Activated B cell treated with CpG ODN at 0.5 μM for 24 hours (primary cell): ENCODE measurements at regions not wholly inside any gene's neighbourhood (a gene's known extent, or its start where the extent isn't known, plus 50 kb on each side); places are given as distances from the start of the nearest gene placed in this dataset.

ENCODE experiments used
- ATAC-seq: fragments of 200-7000 bp; cut with Tn5 transposase; one replicate; pipeline ENCODE4 v1.10.0; 2021; ENCODE audit warnings: low read depth, mild to moderate bottlenecking, moderate library complexity
- CTCF ChIA-PET: fragments of 350-600 bp; sonication (Branson Sonifier 250); formaldehyde crosslinking; loops from one replicate; lab custom pipeline; 2021; ENCODE audit warnings: antibody characterized with exemption; lab: Charles Lee
- POLR2A ChIA-PET: fragments of 350-600 bp; sonication (Branson Sonifier 250); formaldehyde crosslinking; loops from one replicate; lab custom pipeline; 2021; ENCODE audit warnings: antibody characterized with exemption; lab: Charles Lee
- DNase-seq: peaks from one replicate; pipeline ENCODE4 v3.0.0; 2022
- H3K27ac Mint-ChIP-seq: one replicate; pipeline ENCODE4 v1.8.0; 2020; ENCODE audit warnings: mixed read lengths
- H3K27me3 Mint-ChIP-seq: one replicate; pipeline ENCODE4 v1.8.0; 2021; ENCODE audit warnings: mixed read lengths
- H3K36me3 Mint-ChIP-seq: one replicate; pipeline ENCODE4 v1.8.0; 2021; ENCODE audit warnings: low read depth, mixed read lengths
- H3K4me1 Mint-ChIP-seq: one replicate; pipeline ENCODE4 v1.8.0; 2021; ENCODE audit warnings: mixed read lengths
- H3K4me3 Mint-ChIP-seq: one replicate; pipeline ENCODE4 v1.8.0; 2020; ENCODE audit warnings: mild to moderate bottlenecking, mixed read lengths
- H3K9me3 Mint-ChIP-seq: one replicate; pipeline ENCODE4 v1.8.0; 2020; ENCODE audit warnings: mixed read lengths
- CTCF ChIP-seq: fragments of 200-600 bp; IDR thresholded peaks from one replicate; pipeline ENCODE4 v1.8.0; 2022; ENCODE audit warnings: antibody characterized with exemption, mild to moderate bottlenecking
- intact Hi-C: fragments of 100-400 bp; cut with micrococcal nuclease; formaldehyde crosslinking; loops from one replicate; pipeline ENCODE4 v1.15.1; 2024

GRCh38 chr5:61821561-61821960 lies 484.4 kb upstream of the KIF2A start:
- H3K27me3 Mint-ChIP-seq = no peaks in the 10 kb centered on the region
- no peak for TF ChIP-seq CTCF
- POLR2A ChIA-PET = no interaction called here
- H3K36me3 Mint-ChIP-seq = no peaks in the 10 kb centered on the region
- DNase-seq = no peak
- H3K4me1 Mint-ChIP-seq = no peaks in the 10 kb centered on the region
- H3K9me3 Mint-ChIP-seq = peaks cover 2% of the 10 kb centered on the region
- intact Hi-C loops = no loop called here
- ATAC-seq = no peak
- CTCF ChIA-PET = no interaction called here
- no peak overlapping the region for H3K27ac Mint-ChIP-seq
- H3K4me3 Mint-ChIP-seq = no peak overlapping the region

- no peak for DNase-seq
- H3K9me3 Mint-ChIP-seq = peaks cover 2% of the 10 kb centered on the region
- no peaks in the 10 kb centered on the region for H3K36me3 Mint-ChIP-seq
- no peak for TF ChIP-seq CTCF
- no peak overlapping the region for H3K27ac Mint-ChIP-seq
- intact Hi-C loops = no loop called here
- no peaks in the 10 kb centered on the region for H3K4me1 Mint-ChIP-seq
- no peak for ATAC-seq
- H3K4me3 Mint-ChIP-seq = no peak overlapping the region
- ChIA-PET CTCF (no interaction called here), POLR2A (no interaction called here)
- H3K27me3 Mint-ChIP-seq = no peaks in the 10 kb centered on the region
Observed at GRCh38 chr5:61822584-61822983, 483.4 kb upstream of the KIF2A start.

DNA sequence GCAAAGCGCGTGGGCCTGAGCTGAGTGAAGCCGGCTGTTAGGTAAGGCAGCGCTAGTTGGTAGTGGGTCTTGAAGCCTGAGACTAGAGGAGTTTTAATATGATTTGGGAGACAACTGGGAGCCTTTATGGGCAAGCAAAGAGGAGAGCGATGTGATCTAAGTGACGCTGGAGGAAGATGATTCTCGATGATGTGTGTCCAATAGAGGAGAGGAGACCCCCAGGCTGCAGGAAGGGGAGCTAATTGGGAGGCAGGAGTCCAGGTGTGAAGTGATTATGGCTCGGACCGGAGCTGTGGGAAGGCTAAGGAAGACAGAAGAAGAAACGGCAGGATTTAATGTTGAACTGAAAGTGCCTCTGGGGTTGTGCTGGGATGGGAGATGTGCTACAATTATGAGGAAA lies 482.9 kb upstream of the KIF2A start:
- DNase-seq = no peak
- H3K27me3 Mint-ChIP-seq = no peaks in the 10 kb centered on the region
- H3K9me3 Mint-ChIP-seq = peaks cover 2% of the 10 kb centered on the region
- no peak overlapping the region for H3K4me3 Mint-ChIP-seq
- no peak for ATAC-seq
- ChIA-PET POLR2A (no interaction called here), CTCF (no interaction called here)
- intact Hi-C loops = no loop called here
- TF ChIP-seq CTCF = no peak
- H3K36me3 Mint-ChIP-seq = no peaks in the 10 kb centered on the region
- no peak overlapping the region for H3K27ac Mint-ChIP-seq
- no peaks in the 10 kb centered on the region for H3K4me1 Mint-ChIP-seq

DNA sequence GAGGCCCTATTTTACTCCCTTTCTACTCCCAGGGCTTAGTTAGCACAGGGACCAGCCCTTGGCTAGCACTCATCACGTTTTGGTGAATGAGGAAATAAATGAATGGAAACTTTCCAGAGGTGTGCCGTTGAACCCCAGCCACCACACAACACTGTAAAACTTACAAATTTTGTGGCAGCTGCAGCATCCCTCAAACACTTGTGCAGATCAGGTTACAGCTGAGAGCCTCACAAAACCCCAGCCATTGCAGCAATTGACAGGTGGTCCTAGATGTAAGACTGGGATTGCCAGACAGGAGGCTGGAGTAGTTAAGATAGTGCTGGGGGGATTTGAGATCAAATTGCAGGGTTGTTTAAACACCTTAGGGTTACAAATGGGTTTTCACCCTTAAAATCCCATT lies 482.2 kb upstream of the KIF2A start:
- no peak for TF ChIP-seq CTCF
- ChIA-PET CTCF (no interaction called here), POLR2A (no interaction called here)
- DNase-seq (no peak), ATAC-seq (no peak)
- Mint-ChIP-seq H3K4me1 (no peaks in the 10 kb centered on the region), H3K9me3 (peaks cover 2% of the 10 kb centered on the region), H3K4me3 (no peak overlapping the region), H3K36me3 (no peaks in the 10 kb centered on the region), H3K27ac (no peak overlapping the region), H3K27me3 (no peaks in the 10 kb centered on the region)
- intact Hi-C loops = no loop called here

DNA sequence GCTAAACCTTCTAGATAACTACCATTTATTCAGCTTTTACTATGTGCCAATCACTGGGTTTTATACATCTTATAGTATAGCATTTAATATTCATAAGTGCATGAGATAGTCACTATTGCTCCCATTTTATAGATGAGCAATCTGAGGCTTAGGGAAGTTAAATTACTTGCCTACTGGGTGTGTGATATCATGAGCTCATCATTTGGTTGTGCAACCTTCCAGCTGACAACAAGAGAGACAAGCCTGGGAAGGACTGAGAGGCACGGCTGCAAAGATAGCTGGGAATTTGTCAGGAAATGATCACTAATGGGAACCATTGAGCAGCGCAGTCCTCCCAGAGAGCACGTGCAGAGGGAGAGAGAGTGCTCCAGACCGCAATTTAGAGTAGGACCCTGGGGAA lies 481.6 kb upstream of the KIF2A start:
- no peaks in the 10 kb centered on the region for H3K27me3 Mint-ChIP-seq
- no peak for TF ChIP-seq CTCF
- peaks cover 1% of the 10 kb centered on the region for H3K9me3 Mint-ChIP-seq
- DNase-seq = no peak
- no peak overlapping the region for H3K4me3 Mint-ChIP-seq
- H3K36me3 Mint-ChIP-seq = no peaks in the 10 kb centered on the region
- H3K4me1 Mint-ChIP-seq = no peaks in the 10 kb centered on the region
- no peak overlapping the region for H3K27ac Mint-ChIP-seq
- intact Hi-C loops = no loop called here
- ATAC-seq = no peak
- ChIA-PET POLR2A (no interaction called here), CTCF (no interaction called here)
